ENCODE measurements at regions not wholly inside any gene's neighbourhood (a gene's known extent, or its start where the extent isn't known, plus 50 kb on each side); places are given as distances from the start of the nearest gene placed in this dataset.

GRCh38 chr4:67036791-67037190 is 508.5 kb downstream of the CENPC start:
- DNase-seq (ENCODE audit: low read depth): no peak
- H3K4me3 ChIP-seq (ENCODE audit: low read depth, low read length): no peak overlapping the region
- TF ChIP-seq CTCF (conservative IDR thresholded peaks at IDR 0.05; ENCODE audit: low read depth, low read length): no peak

GRCh38 chr4:67035986-67036385 is 509.3 kb downstream of the CENPC start:
- no peak for DNase-seq (ENCODE audit: low read depth)
- no peak for TF ChIP-seq CTCF (conservative IDR thresholded peaks at IDR 0.05; ENCODE audit: low read depth, low read length)
- no peak overlapping the region for H3K4me3 ChIP-seq (ENCODE audit: low read depth, low read length)

GRCh38 chr4:67035501-67035900 is 509.8 kb downstream of the CENPC start:
- DNase-seq (ENCODE audit: low read depth): peak; percentile 9
- no peak overlapping the region for H3K4me3 ChIP-seq (ENCODE audit: low read depth, low read length)
- TF ChIP-seq CTCF (conservative IDR thresholded peaks at IDR 0.05; ENCODE audit: low read depth, low read length): no peak

GRCh38 chr4:67030636-67031035 is 514.7 kb downstream of the CENPC start:
- no peak for DNase-seq (ENCODE audit: low read depth)
- no peak for TF ChIP-seq CTCF (conservative IDR thresholded peaks at IDR 0.05; ENCODE audit: low read depth, low read length)

GRCh38 chr4:67020438-67020797 is 524.9 kb downstream of the CENPC start:
- DNase-seq (ENCODE audit: low read depth): no peak
- TF ChIP-seq CTCF (conservative IDR thresholded peaks at IDR 0.05; ENCODE audit: low read depth, low read length): no peak
- H3K4me3 ChIP-seq (ENCODE audit: low read depth, low read length): no peak overlapping the region

More at GRCh38 chr4:67030636-67031035, 514.7 kb downstream of the CENPC start:
- no peak overlapping the region for H3K4me3 ChIP-seq (ENCODE audit: low read depth, low read length)

- no peak overlapping the region for H3K4me3 ChIP-seq (ENCODE audit: low read depth, low read length)
- DNase-seq (ENCODE audit: low read depth): no peak
- TF ChIP-seq CTCF (conservative IDR thresholded peaks at IDR 0.05; ENCODE audit: low read depth, low read length): no peak
Observed at GRCh38 chr4:67019686-67020437, 525.4 kb downstream of the CENPC start.

- no peak for TF ChIP-seq CTCF (conservative IDR thresholded peaks at IDR 0.05; ENCODE audit: low read depth, low read length)
- no peak overlapping the region for H3K4me3 ChIP-seq (ENCODE audit: low read depth, low read length)
- no peak for DNase-seq (ENCODE audit: low read depth)
Observed at GRCh38 chr4:67014592-67014991, 530.7 kb downstream of the CENPC start.
